WERI-Rb-1 (cell line): ENCODE measurements at regions not wholly inside any gene's neighbourhood (a gene's known extent, or its start where the extent isn't known, plus 50 kb on each side); places are given as distances from the start of the nearest gene placed in this dataset.

Source experiments
- DNase-seq: peaks from one replicate; pipeline ENCODE4 v3.0.0-alpha.2; 2020
- H3K27ac ChIP-seq: fragments of 250-450 bp; sonication (Bioruptor Pico); 2 replicates; pipeline ENCODE4 v1.5.1; 2020; ENCODE audit warnings: mild to moderate bottlenecking, moderate library complexity
- H3K27me3 ChIP-seq: fragments of 250-450 bp; sonication (Bioruptor Pico); 2 replicates; pipeline ENCODE4 v1.5.1; 2021; ENCODE audit warnings: mild to moderate bottlenecking, low read depth, moderate library complexity; ENCODE audit not compliant: insufficient read depth, severe bottlenecking
- H3K36me3 ChIP-seq: fragments of 250-450 bp; sonication (Bioruptor Pico); 2 replicates; pipeline ENCODE4 v1.5.1; 2020; ENCODE audit warnings: mild to moderate bottlenecking, moderate library complexity
- H3K4me3 ChIP-seq: 2 replicates; pipeline ENCODE4 v1.5.1; 2011; ENCODE audit warnings: low read depth, mild to moderate bottlenecking, control low read depth, low read length
- H3K9me3 ChIP-seq: fragments of 250-450 bp; sonication (Bioruptor Pico); 2 replicates; pipeline ENCODE4 v1.5.1; 2021; ENCODE audit warnings: mild to moderate bottlenecking, moderate library complexity; ENCODE audit not compliant: severe bottlenecking
- CTCF ChIP-seq: IDR thresholded peaks from 2 replicates; pipeline ENCODE4 v1.5.1; 2011; ENCODE audit warnings: low read depth, mild to moderate bottlenecking, control low read depth, inconsistent platforms, low read length

GRCh38 chr9:23254404-23255184 is 571.4 kb downstream of the ELAVL2 start:
- no peak for DNase-seq

GRCh38 chr9:23255346-23255745 is 570.7 kb downstream of the ELAVL2 start:
- H3K9me3 ChIP-seq: no peaks in the 10 kb centered on the region
- DNase-seq: no peak
- no peak for TF ChIP-seq CTCF
- H3K4me3 ChIP-seq: no peak overlapping the region
- H3K27me3 ChIP-seq: no peaks in the 10 kb centered on the region
- no peak overlapping the region for H3K27ac ChIP-seq
- no peaks in the 10 kb centered on the region for H3K36me3 ChIP-seq

More at GRCh38 chr9:23254404-23255184, 571.4 kb downstream of the ELAVL2 start:
- Histone ChIP-seq H3K4me3 (no peak overlapping the region), H3K36me3 (no peaks in the 10 kb centered on the region), H3K27ac (no peak overlapping the region), H3K9me3 (no peaks in the 10 kb centered on the region), H3K27me3 (no peaks in the 10 kb centered on the region)
- no peak for TF ChIP-seq CTCF

GRCh38 chr9:23258569-23258968 is 567.5 kb downstream of the ELAVL2 start:
- TF ChIP-seq CTCF: no peak
- no peak for DNase-seq
- H3K4me3 ChIP-seq: no peak overlapping the region

GRCh38 chr9:23278561-23278960 is 547.5 kb downstream of the ELAVL2 start:
- no peak for DNase-seq
- Histone ChIP-seq H3K27me3 (no peaks in the 10 kb centered on the region), H3K36me3 (no peaks in the 10 kb centered on the region), H3K4me3 (no peak overlapping the region), H3K9me3 (no peaks in the 10 kb centered on the region), H3K27ac (no peak overlapping the region)
- no peak for TF ChIP-seq CTCF

More at GRCh38 chr9:23258569-23258968, 567.5 kb downstream of the ELAVL2 start:
- H3K27ac ChIP-seq: no peak overlapping the region
- H3K36me3 ChIP-seq: no peaks in the 10 kb centered on the region
- H3K27me3 ChIP-seq: no peaks in the 10 kb centered on the region
- no peaks in the 10 kb centered on the region for H3K9me3 ChIP-seq

- Histone ChIP-seq H3K36me3 (no peaks in the 10 kb centered on the region), H3K4me3 (no peak overlapping the region), H3K9me3 (no peaks in the 10 kb centered on the region), H3K27ac (no peak overlapping the region), H3K27me3 (no peaks in the 10 kb centered on the region)
- DNase-seq: no peak
- TF ChIP-seq CTCF: no peak
Observed at GRCh38 chr9:23287390-23287789, 538.6 kb downstream of the ELAVL2 start.

GRCh38 chr9:23288545-23288944 is 537.5 kb downstream of the ELAVL2 start:
- Histone ChIP-seq H3K27me3 (no peaks in the 10 kb centered on the region), H3K36me3 (no peaks in the 10 kb centered on the region), H3K27ac (no peak overlapping the region), H3K9me3 (no peaks in the 10 kb centered on the region), H3K4me3 (no peak overlapping the region)
- DNase-seq: no peak
- TF ChIP-seq CTCF: no peak
